ENCODE measurements at regions not wholly inside any gene's neighbourhood (a gene's known extent, or its start where the extent isn't known, plus 50 kb on each side); places are given as distances from the start of the nearest gene placed in this dataset.

- Histone ChIP-seq H3K14ac (ENCODE audit: insufficient read length) (no peak overlapping the region), H4K20me1 (replicated peaks in 1 of 2; ENCODE audit: control insufficient read depth in 1 of 2, insufficient read depth in 2 of 2, low read length in 2 of 2) (no peaks in the 10 kb centered on the region), H3K9ac (replicated peaks in 1 of 4; ENCODE audit: extremely low read depth in 1 of 4, low read depth in 3 of 4, low read length in 3 of 4) (no peak overlapping the region), H2AK5ac (ENCODE audit: low read depth, low read length) (no peak overlapping the region), H3K4me2 (ENCODE audit: insufficient read depth in 1 of 2, low read depth in 2 of 2, low read length in 2 of 2) (no peak overlapping the region), H3K18ac (ENCODE audit: extremely low read depth, low read length) (no peak overlapping the region), H4K5ac (ENCODE audit: insufficient read length, low read depth, low read length) (no peak overlapping the region), H3K9me3 (ENCODE audit: insufficient read depth in 2 of 2, low read depth in 1 of 2, low read length in 1 of 2) (no peaks in the 10 kb centered on the region), H3K23me2 (ENCODE audit: low read depth, low read length) (no peaks in the 10 kb centered on the region), H3K27me3 (replicated peaks in 1 of 4; ENCODE audit: control insufficient read depth in 3 of 4, extremely low read depth in 1 of 4, insufficient read depth in 3 of 4, low read length in 3 of 4) (no peaks in the 10 kb centered on the region), H3K36me3 (ENCODE audit: control insufficient read depth in 2 of 4, insufficient read depth in 4 of 4, low read length in 3 of 4) (no peaks in the 10 kb centered on the region), H3K27ac (ENCODE audit: low read depth, low read length) (no peak overlapping the region), H3K56ac (replicated peaks; ENCODE audit: insufficient read length, low read depth, low read length) (no peak overlapping the region), H4K91ac (replicated peaks; ENCODE audit: insufficient read length, low read length) (no peak overlapping the region), H3K4ac (replicated peaks; ENCODE audit: insufficient read length, low read depth, low read length) (no peak overlapping the region), H3K4me3 (ENCODE audit: extremely low read depth in 1 of 4, insufficient read depth in 2 of 4, low read depth in 3 of 4, low read length in 4 of 4) (no peak overlapping the region), H3K4me1 (replicated peaks in 1 of 4; ENCODE audit: control insufficient read depth in 3 of 4, insufficient read depth in 4 of 4, low read length in 3 of 4) (peaks cover 0 to 6% (median 5%) of the 10 kb centered on the region in 4 experiments; a peak in 3 of 7 replicates), H4K8ac (ENCODE audit: extremely low read depth, insufficient read depth, low read length) (no peak overlapping the region), H2BK15ac (ENCODE audit: low read length) (no peak overlapping the region), H2BK20ac (ENCODE audit: low read length) (no peak overlapping the region), H3K79me1 (ENCODE audit: low read depth, low read length) (no peaks in the 10 kb centered on the region), H3K79me2 (ENCODE audit: control insufficient read depth in 1 of 2, insufficient read depth in 2 of 2, low read length in 2 of 2) (no peaks in the 10 kb centered on the region), H2BK12ac (ENCODE audit: low read depth, low read length) (no peak overlapping the region), H2BK120ac (replicated peaks; ENCODE audit: low read depth, low read length) (no peak overlapping the region), H2BK5ac (ENCODE audit: low read depth, low read length) (no peak overlapping the region), H2AFZ (ENCODE audit: low read length) (no peak overlapping the region), H3K23ac (ENCODE audit: insufficient read length) (no peak overlapping the region)
- TF ChIP-seq PHF8 (conservative IDR thresholded peaks at IDR 0.05; ENCODE audit: low read depth, low read length) (no peak), TBP (IDR thresholded peaks at IDR 0.05; ENCODE audit: low read depth, low read length) (no peak)
- CTCF ChIA-PET (ENCODE audit: partially characterized antibody) = no interaction called here
- 84% methylated on average over 2 of the region's 2 CpGs; no CpG with 5 or more reads in 1 of the 2 experiments for WGBS, 2 experiments (ENCODE audit: extremely low coverage in 1 of 2, insufficient coverage in 1 of 2, insufficient read length in 1 of 2, insufficient replicate concordance in 2 of 2, low coverage in 1 of 2, low lambda C conversion rate in 2 of 2, missing lambda C conversion rate in 1 of 2)
- DNase-seq (ENCODE audit: low read depth in 1 of 2, low spot score in 2 of 2) (no peak), FAIRE-seq (no peak)
- POLR2A ChIA-PET (ENCODE audit: partially characterized antibody) = no interaction called here
Observed at GRCh38 chr5:88404405-88404804, 135.8 kb upstream of the TMEM161B start.
